KMS-11 (cell line): ENCODE measurements at regions not wholly inside any gene's neighbourhood (a gene's known extent, or its start where the extent isn't known, plus 50 kb on each side); places are given as distances from the start of the nearest gene placed in this dataset.

Experiments
- H2AFZ ChIP-seq: fragments of 200-600 bp; sonication (generic); 2 replicates; pipeline ENCODE4 v1.6.1; 2016; ENCODE audit warnings: antibody characterized with exemption, mixed run types, low read depth
- H3K27ac ChIP-seq: fragments of 200-600 bp; sonication (generic); 2 replicates; pipeline ENCODE4 v1.6.1; 2016; ENCODE audit warnings: mild to moderate bottlenecking, mixed run types
- H3K27me3 ChIP-seq: fragments of 200-600 bp; sonication (generic); 2 replicates; pipeline ENCODE4 v1.6.1; 2017; ENCODE audit warnings: mild to moderate bottlenecking, low read depth, mixed run types, moderate library complexity; ENCODE audit not compliant: insufficient read depth
- H3K36me3 ChIP-seq: fragments of 200-600 bp; sonication (generic); 2 replicates; pipeline ENCODE4 v1.6.1; 2017; ENCODE audit warnings: mild to moderate bottlenecking, mixed run types; ENCODE audit not compliant: insufficient read depth
- H3K4me1 ChIP-seq: fragments of 200-600 bp; sonication (generic); 2 replicates; pipeline ENCODE4 v1.6.1; 2016; ENCODE audit warnings: mild to moderate bottlenecking, low read depth, mixed run types; ENCODE audit not compliant: poor library complexity, severe bottlenecking
- H3K4me2 ChIP-seq: fragments of 200-600 bp; sonication (generic); 2 replicates; pipeline ENCODE4 v1.7.0; 2016; ENCODE audit warnings: mild to moderate bottlenecking, mixed run types
- H3K4me3 ChIP-seq: fragments of 200-600 bp; sonication (generic); IDR thresholded peaks from 2 replicates; pipeline ENCODE4 v1.6.1; 2017; ENCODE audit warnings: low read depth, low read length, mixed read lengths; ENCODE audit not compliant: insufficient read depth
- H3K79me2 ChIP-seq: fragments of 200-600 bp; sonication (generic); 2 replicates; pipeline ENCODE4 v1.6.1; 2016; ENCODE audit warnings: low read depth, mixed run types; ENCODE audit not compliant: insufficient read depth
- H3K9ac ChIP-seq: fragments of 200-600 bp; sonication (generic); 2 replicates; pipeline ENCODE4 v1.6.1; 2016; ENCODE audit warnings: mild to moderate bottlenecking, mixed run types
- H4K20me1 ChIP-seq: fragments of 200-600 bp; sonication (generic); 2 replicates; pipeline ENCODE4 v1.6.1; 2016; ENCODE audit warnings: mild to moderate bottlenecking, mixed run types; ENCODE audit not compliant: insufficient read depth
- CTCF ChIP-seq: fragments of 200-600 bp; sonication (generic); conservative IDR thresholded peaks from 2 replicates; pipeline ENCODE4 v1.6.1; 2017; ENCODE audit warnings: low read depth, mild to moderate bottlenecking, antibody characterized with exemption, low read length, moderate library complexity, mixed read lengths

GRCh38 chr6:99739526-99739925 lies 132.9 kb downstream of the PRDM13 start:
- Histone ChIP-seq H3K4me3 (no peak overlapping the region), H3K4me1 (no peaks in the 10 kb centered on the region), H4K20me1 (no peaks in the 10 kb centered on the region), H2AFZ (no peak overlapping the region), H3K27me3 (no peaks in the 10 kb centered on the region), H3K27ac (no peak overlapping the region), H3K4me2 (no peak overlapping the region), H3K9ac (no peak overlapping the region), H3K36me3 (no peaks in the 10 kb centered on the region), H3K79me2 (no peaks in the 10 kb centered on the region)
- TF ChIP-seq CTCF: no peak

- Histone ChIP-seq H3K4me1 (peaks cover 3% of the 10 kb centered on the region), H3K9ac (no peak overlapping the region), H4K20me1 (no peaks in the 10 kb centered on the region), H3K27me3 (no peaks in the 10 kb centered on the region), H3K36me3 (no peaks in the 10 kb centered on the region), H3K4me3 (no peak overlapping the region), H2AFZ (no peak overlapping the region), H3K27ac (no peak overlapping the region), H3K79me2 (no peaks in the 10 kb centered on the region), H3K4me2 (no peak overlapping the region)
- no peak for TF ChIP-seq CTCF
These were observed 134.5 kb downstream of the PRDM13 start for GRCh38 chr6:99741092-99741491.

GRCh38 chr6:99743647-99744046 lies 137.0 kb downstream of the PRDM13 start:
- Histone ChIP-seq H3K9ac (no peak overlapping the region), H3K27me3 (no peaks in the 10 kb centered on the region), H4K20me1 (no peaks in the 10 kb centered on the region), H3K79me2 (no peaks in the 10 kb centered on the region), H3K36me3 (no peaks in the 10 kb centered on the region), H3K4me1 (peaks cover 4% of the 10 kb centered on the region), H3K27ac (no peak overlapping the region), H2AFZ (no peak overlapping the region), H3K4me2 (no peak overlapping the region), H3K4me3 (no peak overlapping the region)
- no peak for TF ChIP-seq CTCF

- H3K79me2 ChIP-seq: no peaks in the 10 kb centered on the region
- H3K27me3 ChIP-seq: no peaks in the 10 kb centered on the region
- no peak overlapping the region for H3K27ac ChIP-seq
- no peak for TF ChIP-seq CTCF
- peaks cover 4% of the 10 kb centered on the region for H3K4me1 ChIP-seq
- H4K20me1 ChIP-seq: no peaks in the 10 kb centered on the region
- no peak overlapping the region for H2AFZ ChIP-seq
- no peak overlapping the region for H3K4me3 ChIP-seq
- H3K4me2 ChIP-seq: no peak overlapping the region
- no peaks in the 10 kb centered on the region for H3K36me3 ChIP-seq
- no peak overlapping the region for H3K9ac ChIP-seq
These were observed 139.0 kb downstream of the PRDM13 start for GRCh38 chr6:99745651-99746050.
